GM20000 (cell line): ENCODE measurements at regions not wholly inside any gene's neighbourhood (a gene's known extent, or its start where the extent isn't known, plus 50 kb on each side); places are given as distances from the start of the nearest gene placed in this dataset.

Source experiments
- DNase-seq: peaks from one replicate; pipeline ENCODE4 v3.0.0; 2012; ENCODE audit warnings: low spot score
- CTCF ChIP-seq: IDR thresholded peaks from 2 replicates; pipeline ENCODE4 v1.5.1; 2012; ENCODE audit warnings: mild to moderate bottlenecking, control low read depth; ENCODE audit errors: extremely low read depth, missing control alignments

- TF ChIP-seq CTCF = no peak
Measured at GRCh38 chr5:174420651-174421407, 303.6 kb upstream of the MSX2 start.

GRCh38 chr5:174421408-174421805, 303.0 kb upstream of the MSX2 start:
- TF ChIP-seq CTCF = no peak
- DNase-seq = no peak

More at GRCh38 chr5:174420651-174421407, 303.6 kb upstream of the MSX2 start:
- DNase-seq = no peak

GRCh38 chr5:174423558-174423957, 300.8 kb upstream of the MSX2 start:
- DNase-seq = no peak
- TF ChIP-seq CTCF = no peak

GRCh38 chr5:174424219-174425053, 299.9 kb upstream of the MSX2 start:
- no peak for TF ChIP-seq CTCF
- DNase-seq = no peak

GRCh38 chr5:174425271-174425963, 299.0 kb upstream of the MSX2 start:
- DNase-seq = no peak
- TF ChIP-seq CTCF = no peak

GRCh38 chr5:174425964-174426290, 298.5 kb upstream of the MSX2 start:
- no peak for TF ChIP-seq CTCF
- no peak for DNase-seq

GRCh38 chr5:174426388-174426787, 298.0 kb upstream of the MSX2 start:
- TF ChIP-seq CTCF = no peak
- DNase-seq = no peak
